ENCODE measurements at regions not wholly inside any gene's neighbourhood (a gene's known extent, or its start where the extent isn't known, plus 50 kb on each side); places are given as distances from the start of the nearest gene placed in this dataset.

DNA sequence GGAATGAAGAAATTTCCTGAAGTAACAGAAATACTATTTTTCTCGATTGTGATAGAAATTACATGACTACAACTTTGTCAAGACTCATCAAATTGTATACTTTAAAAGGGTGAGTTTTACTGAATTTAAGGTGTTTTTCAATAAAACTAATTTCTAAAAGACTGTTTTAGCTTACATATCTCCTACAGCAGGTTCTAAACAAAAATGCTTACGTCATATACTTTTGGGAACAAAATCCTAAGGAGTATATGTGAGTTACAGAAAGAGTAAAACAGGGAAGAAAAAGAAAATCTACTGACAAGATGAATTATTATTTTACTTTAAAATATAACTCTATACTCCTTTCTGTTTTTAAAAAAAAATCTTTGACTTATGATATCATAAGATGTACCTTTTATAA is 660.3 kb upstream of the PKDCC start:
- DNase-seq (ENCODE audit: low spot score in 2 of 2) = no peak
- TF ChIP-seq POLR2A (IDR thresholded peaks at IDR 0.05) = no peak
- TF ChIP-seq, protein P1, sequence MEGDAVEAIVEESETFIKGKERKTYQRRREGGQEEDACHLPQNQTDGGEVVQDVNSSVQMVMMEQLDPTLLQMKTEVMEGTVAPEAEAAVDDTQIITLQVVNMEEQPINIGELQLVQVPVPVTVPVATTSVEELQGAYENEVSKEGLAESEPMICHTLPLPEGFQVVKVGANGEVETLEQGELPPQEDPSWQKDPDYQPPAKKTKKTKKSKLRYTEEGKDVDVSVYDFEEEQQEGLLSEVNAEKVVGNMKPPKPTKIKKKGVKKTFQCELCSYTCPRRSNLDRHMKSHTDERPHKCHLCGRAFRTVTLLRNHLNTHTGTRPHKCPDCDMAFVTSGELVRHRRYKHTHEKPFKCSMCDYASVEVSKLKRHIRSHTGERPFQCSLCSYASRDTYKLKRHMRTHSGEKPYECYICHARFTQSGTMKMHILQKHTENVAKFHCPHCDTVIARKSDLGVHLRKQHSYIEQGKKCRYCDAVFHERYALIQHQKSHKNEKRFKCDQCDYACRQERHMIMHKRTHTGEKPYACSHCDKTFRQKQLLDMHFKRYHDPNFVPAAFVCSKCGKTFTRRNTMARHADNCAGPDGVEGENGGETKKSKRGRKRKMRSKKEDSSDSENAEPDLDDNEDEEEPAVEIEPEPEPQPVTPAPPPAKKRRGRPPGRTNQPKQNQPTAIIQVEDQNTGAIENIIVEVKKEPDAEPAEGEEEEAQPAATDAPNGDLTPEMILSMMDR (IDR thresholded peaks at IDR 0.05) = no peak
- intact Hi-C loops (cut with DNase I; ENCODE audit: low total_unique reads) = no loop called here
- no peak overlapping the region for H3K4me3 ChIP-seq (ENCODE audit: low read depth, poor library complexity, severe bottlenecking)
- 68 to 83% methylated on average over 2 of the region's 2 CpGs for WGBS, 2 donors

DNA sequence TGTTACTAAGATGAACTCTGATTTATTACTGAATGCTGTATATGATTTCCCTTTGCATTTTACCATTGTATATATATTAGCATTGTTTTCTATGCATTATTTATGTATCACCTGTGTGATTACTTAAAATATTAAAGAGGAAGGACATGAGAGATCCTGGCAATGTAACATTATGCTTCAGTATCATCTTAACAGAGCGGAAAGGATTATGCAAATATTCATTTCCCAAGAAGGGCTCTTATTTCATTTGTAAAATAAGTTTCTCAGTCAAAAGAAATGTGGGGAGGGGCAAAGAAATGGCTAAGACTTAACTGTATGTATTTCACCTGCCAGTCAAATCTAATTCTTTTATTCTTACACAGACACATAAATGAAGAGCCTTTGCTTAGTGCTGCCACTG is 654.2 kb upstream of the PKDCC start:
- no peak for TF ChIP-seq POLR2A (IDR thresholded peaks at IDR 0.05)
- TF ChIP-seq, protein P1 (IDR thresholded peaks at IDR 0.05) = no peak
- intact Hi-C loops (cut with DNase I; ENCODE audit: low total_unique reads) = no loop called here
- 83 to 90% methylated on average over 1 of the region's 1 CpG for WGBS, 2 donors
- DNase-seq (ENCODE audit: low spot score in 2 of 2) = no peak
- H3K4me3 ChIP-seq (ENCODE audit: low read depth, poor library complexity, severe bottlenecking) = no peak overlapping the region

DNA sequence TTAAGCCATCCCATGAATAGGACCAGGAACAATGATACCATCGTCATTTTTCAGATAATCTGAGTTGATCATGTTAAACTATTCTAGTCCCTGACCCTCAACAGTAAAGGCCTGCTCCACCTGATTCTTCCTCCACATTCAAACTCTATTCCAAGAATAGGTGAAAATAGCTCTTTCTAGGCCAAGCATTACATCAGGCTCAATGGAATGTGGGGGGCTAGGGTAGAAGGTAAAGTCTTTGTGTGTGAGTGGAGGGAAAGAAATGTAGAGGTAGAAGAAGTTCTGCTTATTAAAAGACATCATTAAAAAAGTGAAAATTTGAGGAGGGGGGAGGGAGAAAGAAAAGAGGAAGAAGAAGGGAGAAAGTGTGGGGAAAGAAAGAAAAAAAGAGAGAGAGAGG is 653.3 kb upstream of the PKDCC start:
- H3K4me3 ChIP-seq (ENCODE audit: low read depth, poor library complexity, severe bottlenecking) = no peak overlapping the region
- intact Hi-C loops (cut with DNase I; ENCODE audit: low total_unique reads) = no loop called here
- WGBS, 2 donors = 84 to 88% methylated on average over 1 of the region's 1 CpG

DNA sequence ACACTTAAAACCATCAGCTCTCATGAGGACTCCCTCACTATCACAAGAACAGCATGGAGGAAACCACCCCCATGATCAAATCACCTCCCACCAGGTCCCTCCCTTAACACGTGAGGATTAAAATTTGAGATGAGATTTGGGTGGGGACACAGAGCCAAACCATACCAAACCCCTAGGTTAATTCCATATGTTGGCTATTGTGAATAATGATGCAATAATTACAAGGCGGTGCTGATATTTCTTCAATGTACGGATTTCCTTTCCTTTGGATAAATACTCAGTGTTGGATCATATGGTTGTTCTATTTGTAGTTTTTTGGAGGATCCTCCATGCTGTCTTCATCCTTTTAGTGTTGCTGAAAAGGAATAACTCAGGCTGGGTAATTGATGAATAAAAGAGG is 652.1 kb upstream of the PKDCC start:
- TF ChIP-seq, protein P1 (IDR thresholded peaks at IDR 0.05) = no peak
- TF ChIP-seq POLR2A (IDR thresholded peaks at IDR 0.05) = no peak
- 93 to 94% methylated on average over 3 of the region's 3 CpGs for WGBS, 2 donors
- intact Hi-C loops (cut with DNase I; ENCODE audit: low total_unique reads) = no loop called here
- no peak for DNase-seq (ENCODE audit: low spot score in 2 of 2)
- H3K4me3 ChIP-seq (ENCODE audit: low read depth, poor library complexity, severe bottlenecking) = no peak overlapping the region

More for the DNA sequence above, 653.3 kb upstream of the PKDCC start:
- TF ChIP-seq, protein P1 (IDR thresholded peaks at IDR 0.05) = no peak
- TF ChIP-seq POLR2A (IDR thresholded peaks at IDR 0.05) = no peak
- no peak for DNase-seq (ENCODE audit: low spot score in 2 of 2)

DNA sequence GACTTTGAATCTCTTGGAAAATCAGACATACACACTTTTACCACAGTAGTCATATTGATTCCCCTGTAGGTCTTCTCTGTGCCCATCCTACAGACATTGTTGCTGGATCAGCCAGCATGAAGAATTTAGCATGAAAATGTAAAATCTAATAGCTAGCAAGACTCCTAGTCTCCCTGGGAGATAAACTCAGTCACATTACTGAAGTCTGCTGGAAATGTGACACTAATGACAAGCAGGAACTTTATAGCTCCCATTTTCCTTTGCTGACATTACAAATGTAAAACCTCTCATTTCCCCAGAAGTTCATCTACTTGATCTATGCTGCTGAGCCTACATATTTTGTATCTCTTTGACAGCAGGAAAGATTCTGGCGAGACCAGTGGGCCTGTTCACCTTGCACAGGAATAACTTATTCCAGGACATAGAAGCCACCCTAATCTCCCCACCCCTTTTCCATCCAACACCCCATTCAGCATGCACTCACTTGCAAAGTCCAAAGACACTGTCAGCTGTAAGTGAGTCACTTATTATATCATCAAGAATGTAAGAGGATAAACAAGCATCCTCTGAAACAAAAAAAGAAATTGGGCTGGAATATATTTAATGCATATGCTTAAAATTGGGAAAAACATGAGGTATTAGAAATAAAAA is 648.3 kb upstream of the PKDCC start:
- TF ChIP-seq, protein P1 (IDR thresholded peaks at IDR 0.05) = no peak
- no peak for TF ChIP-seq POLR2A (IDR thresholded peaks at IDR 0.05)
- whole genome bisulfite sequencing, 2 donors = 59 to 62% methylated on average over 1 of the region's 1 CpG
- no peak overlapping the region for H3K4me3 ChIP-seq (ENCODE audit: low read depth, poor library complexity, severe bottlenecking)
- intact Hi-C loops (cut with DNase I; ENCODE audit: low total_unique reads) = no loop called here
- DNase-seq (ENCODE audit: low spot score in 2 of 2) = no peak

DNA sequence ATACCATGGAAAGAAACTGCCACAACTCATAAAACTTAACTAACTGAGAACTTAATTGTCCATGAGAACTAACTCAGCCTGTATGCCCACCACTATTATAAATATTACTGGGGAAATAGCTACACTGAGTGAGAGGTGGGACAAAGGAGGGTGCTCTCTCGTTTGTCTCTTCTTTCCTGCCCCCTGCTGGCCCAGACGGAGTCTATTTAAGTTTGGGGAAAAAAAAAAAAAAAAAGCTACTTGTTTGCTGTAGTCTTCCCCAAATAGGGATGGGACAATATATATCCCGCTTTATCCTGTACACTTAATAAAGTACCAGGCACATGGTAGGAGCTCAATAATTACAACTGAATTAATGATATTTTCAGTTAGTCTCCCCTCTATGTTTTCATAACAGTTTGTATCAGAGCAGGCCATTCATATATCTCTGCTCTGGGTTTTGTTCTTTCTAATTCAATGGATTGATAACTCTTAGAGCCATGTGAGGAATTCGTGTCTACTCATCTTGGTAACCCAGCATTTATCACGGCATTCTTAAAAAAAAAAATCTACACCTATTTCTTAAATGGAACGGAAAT is 647.6 kb upstream of the PKDCC start:
- TF ChIP-seq, protein P1 (IDR thresholded peaks at IDR 0.05) = no peak
- TF ChIP-seq POLR2A (IDR thresholded peaks at IDR 0.05) = no peak
- no peak for DNase-seq (ENCODE audit: low spot score in 2 of 2)
- intact Hi-C loops (cut with DNase I; ENCODE audit: low total_unique reads) = no loop called here
- no peak overlapping the region for H3K4me3 ChIP-seq (ENCODE audit: low read depth, poor library complexity, severe bottlenecking)
- 34 to 43% methylated on average over 6 of the region's 6 CpGs for WGBS, 2 donors
